GM19468 (cell line): ENCODE measurements at regions not wholly inside any gene's neighbourhood (a gene's known extent, or its start where the extent isn't known, plus 50 kb on each side); places are given as distances from the start of the nearest gene placed in this dataset.

Source experiments
- ATAC-seq: cut with Tn5 transposase; IDR thresholded peaks from one replicate; pipeline ENCODE4 v1.9.1; 2021; ENCODE audit warnings: mild to moderate bottlenecking, moderate library complexity, moderate number of reproducible peaks; ENCODE audit not compliant: unreplicated experiment; ENCODE audit errors: extremely low read depth

DNA sequence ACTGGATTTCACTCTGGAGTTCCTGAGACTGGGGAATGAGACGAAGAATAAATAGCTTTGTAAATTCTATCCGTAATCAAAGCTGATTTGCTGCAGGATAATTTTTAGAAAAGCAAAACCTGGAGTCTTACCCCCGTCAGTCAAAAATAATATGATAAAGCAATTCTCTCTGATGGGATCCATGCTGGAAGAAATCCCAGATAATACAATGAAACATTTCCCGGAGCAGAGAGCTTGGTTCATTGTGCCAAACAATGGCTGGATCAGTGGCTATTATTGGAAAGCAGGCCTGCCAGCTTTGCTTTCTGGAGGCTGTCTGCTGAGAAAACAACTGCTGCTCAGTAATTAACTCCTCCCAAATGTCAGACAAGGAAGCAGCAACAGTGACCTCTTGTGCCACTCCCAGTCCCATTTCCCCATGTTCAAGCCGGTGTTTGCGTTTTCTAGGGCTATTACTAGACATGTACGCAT is 609.4 kb upstream of the PCDH15 start:
- ATAC-seq = no peak

DNA sequence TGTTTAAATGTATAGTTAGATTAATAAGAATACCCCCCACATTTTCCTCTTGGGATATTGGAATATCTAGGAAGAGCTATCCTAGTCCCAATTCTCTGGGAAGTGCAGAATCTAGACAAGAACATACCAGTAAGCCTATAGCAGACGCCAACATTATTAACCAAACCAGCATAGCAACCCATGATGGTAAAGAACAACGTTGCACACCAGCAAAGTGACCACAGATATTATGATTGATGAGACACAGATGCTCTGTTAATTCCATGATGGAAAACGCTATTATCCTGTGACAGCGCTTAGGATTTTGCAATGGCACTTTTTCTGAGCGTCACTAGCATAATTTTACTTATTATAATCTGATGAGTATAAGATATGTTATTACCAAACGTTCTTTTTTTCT is 603.1 kb upstream of the PCDH15 start:
- no peak for ATAC-seq

- no peak for ATAC-seq
Measured at GRCh38 chr10:55400075-55400849, 599.2 kb upstream of the PCDH15 start.

GRCh38 chr10:55398497-55398882 is 597.5 kb upstream of the PCDH15 start:
- no peak for ATAC-seq

DNA sequence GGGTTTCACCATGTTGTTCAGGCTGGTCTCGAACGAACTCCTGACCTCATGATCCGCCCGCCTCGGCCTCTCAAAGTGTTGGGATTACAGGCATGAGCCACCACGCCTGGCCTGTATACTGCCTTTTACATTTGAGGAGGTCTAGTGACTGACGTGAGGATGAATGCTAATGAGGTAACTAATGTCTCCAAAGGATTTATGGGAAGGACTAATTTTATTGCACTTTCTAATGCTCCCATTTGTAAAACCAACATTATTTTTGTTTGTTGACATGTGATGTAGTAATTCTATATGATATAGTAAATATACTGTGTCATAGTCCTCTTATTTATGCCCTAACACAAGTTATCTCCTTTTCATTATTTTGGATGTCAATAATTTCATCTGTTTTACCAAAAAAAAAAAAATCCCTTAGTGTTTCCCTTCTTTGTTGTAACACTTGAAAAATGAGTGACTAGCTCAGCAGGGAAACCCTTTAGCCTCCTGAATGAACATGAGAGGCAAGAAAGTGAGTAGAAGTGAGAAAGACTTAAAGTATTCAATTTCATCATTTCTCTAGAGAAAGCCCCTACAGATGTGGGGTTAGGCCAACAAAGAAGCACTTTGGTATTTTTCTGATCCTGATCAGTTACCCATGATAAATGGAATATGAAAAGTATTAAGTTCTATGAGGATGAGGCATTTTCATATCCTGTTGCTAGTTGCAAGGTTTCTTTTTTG is 596.9 kb upstream of the PCDH15 start:
- ATAC-seq = no peak

- ATAC-seq = no peak
Measured at GRCh38 chr10:55378196-55378595, 577.2 kb upstream of the PCDH15 start.

- no peak for ATAC-seq
Measured at GRCh38 chr10:55374917-55375316, 573.9 kb upstream of the PCDH15 start.

- no peak for ATAC-seq
Measured at GRCh38 chr10:55374060-55374459, 573.0 kb upstream of the PCDH15 start.

- ATAC-seq = no peak
Measured at GRCh38 chr10:55369670-55370420, 568.8 kb upstream of the PCDH15 start.

DNA sequence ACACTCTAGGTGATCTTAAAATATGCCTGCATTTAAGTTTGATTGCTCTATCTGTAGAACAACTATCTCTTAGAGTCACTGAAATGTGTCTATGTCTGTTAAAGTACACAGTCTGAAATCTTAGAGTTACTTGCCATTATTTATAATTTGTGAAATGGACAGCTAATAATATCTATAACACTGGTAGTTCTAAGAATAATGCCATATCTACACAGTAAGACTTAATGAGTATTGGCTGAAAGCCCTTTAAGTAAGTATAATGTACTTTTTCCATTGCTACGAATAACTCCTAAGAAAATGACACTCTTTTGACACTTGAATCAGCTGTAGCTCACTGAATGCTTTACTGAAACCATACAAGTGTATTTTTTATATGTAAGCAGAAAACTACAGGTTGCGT is 567.4 kb upstream of the PCDH15 start:
- no peak for ATAC-seq

DNA sequence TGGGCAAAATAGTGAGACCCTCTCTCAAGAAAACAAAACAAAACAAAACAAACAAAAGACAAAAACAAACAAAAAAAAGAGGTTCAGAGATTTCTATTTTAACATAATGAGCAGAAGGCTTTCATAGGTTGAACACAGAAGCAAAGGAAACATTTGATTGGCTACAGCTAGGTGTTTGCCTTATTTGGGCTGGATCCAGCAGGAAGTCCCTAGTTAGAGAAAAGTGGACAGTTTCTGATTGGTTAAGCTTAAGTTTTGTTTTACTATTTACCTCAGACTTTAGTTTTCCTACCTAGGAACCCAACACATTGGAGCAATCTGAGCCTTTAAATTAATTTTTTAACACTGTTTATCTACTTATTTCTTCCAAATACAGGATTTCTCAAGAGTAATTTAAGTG is 566.5 kb upstream of the PCDH15 start:
- no peak for ATAC-seq

DNA sequence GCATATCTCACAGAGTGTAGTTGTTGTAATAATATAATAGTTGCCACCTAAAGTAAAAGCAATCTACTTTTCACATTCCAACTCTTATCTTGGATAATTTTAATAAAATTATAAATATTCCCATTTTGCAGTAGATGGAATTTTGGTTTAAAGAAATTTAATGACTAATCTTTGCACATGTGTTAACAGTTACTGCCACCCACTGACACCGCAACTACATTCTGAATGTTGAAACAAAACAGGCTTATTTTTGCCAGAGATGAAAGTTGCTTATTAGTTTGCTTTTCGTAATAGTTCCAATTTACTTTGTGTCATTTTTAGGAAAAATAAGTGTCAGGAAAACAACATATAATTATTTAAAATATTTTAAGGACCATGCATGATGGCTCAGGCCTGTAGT is 557.5 kb upstream of the PCDH15 start:
- no peak for ATAC-seq

- no peak for ATAC-seq
Measured at GRCh38 chr10:55353414-55353813, 552.4 kb upstream of the PCDH15 start.

GRCh38 chr10:55351431-55351830 is 550.4 kb upstream of the PCDH15 start:
- ATAC-seq = no peak

GRCh38 chr10:55348534-55348933 is 547.5 kb upstream of the PCDH15 start:
- ATAC-seq = no peak

GRCh38 chr10:55330486-55330885 is 529.5 kb upstream of the PCDH15 start:
- ATAC-seq = no peak

DNA sequence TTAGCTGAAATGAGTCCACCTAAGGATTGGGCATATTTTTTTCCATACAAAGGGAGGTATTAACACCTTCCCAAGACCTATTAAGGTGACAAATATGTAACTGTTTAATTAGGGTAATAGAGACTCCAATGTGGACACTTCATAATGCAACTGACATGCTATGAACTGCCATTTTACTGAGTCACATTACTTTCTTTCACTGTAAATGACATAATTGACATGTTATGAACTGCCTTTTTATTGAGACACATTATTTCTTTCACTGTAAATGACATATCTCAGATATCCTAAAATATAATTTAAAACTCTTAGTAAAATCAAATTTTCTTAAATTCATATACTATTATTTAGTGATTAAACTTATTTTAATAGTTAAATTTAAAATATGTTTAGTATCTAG is 528.8 kb upstream of the PCDH15 start:
- no peak for ATAC-seq

DNA sequence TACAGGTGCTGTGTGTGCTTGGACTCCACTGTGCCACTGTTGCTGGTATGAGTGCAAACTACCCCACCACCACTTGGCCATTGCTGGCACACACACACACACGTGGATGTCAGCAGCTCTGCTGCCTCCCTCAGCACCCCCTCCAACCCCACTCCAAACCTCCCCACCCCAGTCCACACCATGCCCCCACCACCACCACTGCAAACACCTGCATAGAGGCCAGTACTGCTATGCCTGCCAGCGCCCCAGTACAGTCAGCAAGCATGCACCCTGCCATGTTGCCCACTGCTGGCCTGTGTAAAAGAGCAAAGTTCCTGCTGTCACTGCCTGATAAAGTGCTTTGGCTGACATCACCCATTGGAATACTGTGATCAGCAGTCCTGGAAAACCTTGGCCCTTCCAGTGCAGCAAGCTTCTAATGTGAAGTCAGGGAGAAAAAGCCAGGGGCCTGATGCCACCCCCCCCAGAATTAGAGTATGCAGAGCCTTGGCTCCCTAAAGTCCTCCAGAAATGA is 519.2 kb upstream of the PCDH15 start:
- no peak for ATAC-seq

DNA sequence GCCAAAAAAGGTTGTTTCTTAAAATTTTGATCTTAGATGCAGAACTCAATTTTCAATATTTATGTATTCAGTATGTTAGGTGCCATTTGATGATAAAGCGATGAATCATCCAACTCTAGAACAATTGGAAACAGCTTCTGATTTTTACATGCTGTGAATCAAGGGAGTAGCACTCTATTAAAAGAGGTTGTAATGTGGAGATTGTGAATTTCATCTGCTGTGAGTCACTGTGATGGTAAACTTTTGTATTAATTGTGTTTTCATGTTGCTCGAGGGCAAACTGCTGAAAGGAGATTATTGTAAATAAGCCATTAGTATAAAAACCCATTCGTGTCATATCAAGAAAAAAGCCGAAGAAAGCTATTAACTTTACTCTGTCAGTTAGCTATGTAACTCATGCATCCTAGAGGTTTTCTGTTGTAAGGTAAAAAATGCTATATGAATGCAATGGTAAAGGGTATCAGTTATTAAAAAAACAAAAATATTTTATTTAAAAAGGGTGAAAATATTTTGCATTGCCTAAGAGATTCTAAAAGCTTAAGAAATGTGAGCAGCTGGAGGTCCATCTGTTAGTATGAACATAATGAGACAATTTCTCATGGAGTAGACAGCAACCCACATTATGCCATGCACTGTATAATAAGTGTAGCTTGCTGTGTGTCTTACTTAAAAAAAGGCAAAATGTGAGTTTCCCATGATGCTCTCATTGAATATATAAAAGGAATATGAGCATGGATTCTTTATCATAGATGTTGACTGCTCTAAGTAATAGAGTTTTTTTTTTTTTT is 511.0 kb upstream of the PCDH15 start:
- ATAC-seq = no peak

DNA sequence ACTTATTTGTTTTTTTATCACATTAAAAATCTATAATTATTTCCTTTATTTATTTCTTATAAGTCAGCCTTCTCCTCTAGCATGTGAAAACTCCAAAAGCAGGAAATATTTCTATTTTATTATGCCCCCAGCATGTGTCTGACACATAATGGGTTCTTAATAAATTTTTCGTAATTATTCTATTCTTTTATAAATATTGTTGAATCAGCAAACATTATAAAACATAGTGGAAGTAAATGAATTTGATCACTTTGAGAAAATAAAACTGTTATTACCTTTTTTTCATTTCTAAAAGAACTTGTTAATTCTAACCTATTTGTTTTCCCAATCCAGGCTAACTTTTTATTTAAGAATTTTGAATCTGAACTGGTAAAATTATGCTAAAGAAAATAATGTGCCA is 509.1 kb upstream of the PCDH15 start:
- no peak for ATAC-seq
